HCT116 (cell line): ENCODE measurements at regions not wholly inside any gene's neighbourhood (a gene's known extent, or its start where the extent isn't known, plus 50 kb on each side); places are given as distances from the start of the nearest gene placed in this dataset.

Experiments
- ATAC-seq: fragments of 200-7000 bp; cut with Tn5 transposase; 2 replicates; pipeline ENCODE4 v1.9.1; 2020; ENCODE audit warnings: mild to moderate bottlenecking, moderate library complexity
- BruUV-seq: library from RNA; stranded (reverse); fragments of 400-500 nt; replicated peaks from 2 replicates; lab custom pipeline; 2021; lab: Mats Ljungman, UMichigan
- CTCF ChIA-PET: fragments of 300-600 bp; sonication (Branson Sonifier 250); formaldehyde crosslinking; loops from one replicate; lab custom pipeline; 2021; ENCODE audit warnings: antibody characterized with exemption; lab: Charles Lee
- POLR2A ChIA-PET: fragments of 300-600, 350-600 bp; sonication (Branson Sonifier 250); formaldehyde crosslinking; loops from one replicate; lab custom pipeline; 2021; ENCODE audit warnings: antibody characterized with exemption; lab: Charles Lee
- RAD21 ChIA-PET, 2 experiments: fragments of 300-600 bp; sonication (Branson Sonifier 250); formaldehyde crosslinking; loops; one replicate each; lab custom pipeline; 2023; ENCODE audit warnings: low total read pairs in 2 of 2; ENCODE audit not compliant: uncharacterized antibody in 2 of 2, unreplicated experiment in 2 of 2, low non-redundant PET in 1 of 2; lab: Charles Lee
- DNase-seq: peaks from one replicate; pipeline ENCODE4 v3.0.0-alpha.2; 2010; ENCODE audit warnings: low read depth, low spot score
- H2AFZ ChIP-seq: fragments of 200-600 bp; shearing (Covaris generic), sonication (generic); 2 replicates; pipeline ENCODE4 v1.6.1; 2017; ENCODE audit warnings: low read depth, mixed run types, mixed read lengths, antibody characterized with exemption, low read length; ENCODE audit not compliant: poor library complexity, severe bottlenecking
- H3K27ac ChIP-seq: 2 replicates; pipeline ENCODE4 v1.5.1; 2012; ENCODE audit warnings: low read depth, low read length
- H3K27me3 ChIP-seq: fragments of 200-600 bp; sonication (generic); 2 replicates; pipeline ENCODE4 v1.6.1; 2016; ENCODE audit warnings: mixed run types, low read length, mixed read lengths; ENCODE audit not compliant: insufficient read depth
- H3K36me3 ChIP-seq, 2 experiments: fragments of 200-500 bp in 1 of 2; fragments of 200-600 bp in 1 of 2; sonication (Bioruptor generic) in 1 of 2; sonication (generic) in 1 of 2; 2 replicates each; pipeline versions ENCODE4 v1.5.1 to v1.6.1; 2014 to 2016; ENCODE audit warnings: low read length in 2 of 2, inconsistent platforms in 1 of 2, mixed read lengths in 1 of 2, mixed run types in 1 of 2; ENCODE audit not compliant: insufficient read depth in 2 of 2, control insufficient read depth in 1 of 2
- H3K4me1 ChIP-seq, 2 experiments: fragments of 200-600 bp in 1 of 2; sonication (generic) in 1 of 2; 2 replicates each; pipeline versions ENCODE4 v1.5.1 to v1.6.1; 2012 to 2017; ENCODE audit warnings: low read length in 2 of 2, inconsistent platforms in 1 of 2, mild to moderate bottlenecking in 1 of 2, mixed read lengths in 1 of 2, mixed run types in 1 of 2, moderate library complexity in 1 of 2; ENCODE audit not compliant: insufficient read depth in 2 of 2, control insufficient read depth in 1 of 2
- H3K4me2 ChIP-seq: fragments of 200-600 bp; sonication (generic); 2 replicates; pipeline ENCODE4 v1.6.1; 2017; ENCODE audit warnings: mixed run types, low read length, mixed read lengths
- H3K4me3 ChIP-seq, 2 experiments: fragments of 200-600 bp in 1 of 2; sonication (generic) in 1 of 2; replicated peaks in 1 of 2; 2 replicates each; pipeline ENCODE4 v1.5.1; 2011 to 2016; ENCODE audit warnings: low read length in 2 of 2, control low read depth in 1 of 2, low read depth in 1 of 2, mild to moderate bottlenecking in 1 of 2, mixed read lengths in 1 of 2, mixed run types in 1 of 2
- H3K79me2 ChIP-seq: fragments of 200-600 bp; sonication (generic); 2 replicates; pipeline ENCODE4 v1.6.1; 2017; ENCODE audit warnings: mild to moderate bottlenecking, mixed run types, low read length, moderate library complexity, mixed read lengths; ENCODE audit not compliant: insufficient read depth
- H3K9ac ChIP-seq: fragments of 200-600 bp; sonication (generic); 2 replicates; pipeline ENCODE4 v1.6.1; 2016; ENCODE audit warnings: low read length, mixed read lengths
- H3K9me2 ChIP-seq: fragments of 200-600 bp; sonication (generic), shearing (Covaris generic); 2 replicates; pipeline ENCODE4 v1.6.1; 2017; ENCODE audit warnings: mixed run types, mild to moderate bottlenecking, moderate library complexity; ENCODE audit not compliant: insufficient read depth
- H3K9me3 ChIP-seq, 2 experiments: fragments of 200-500 bp in 1 of 2; fragments of 200-600 bp in 1 of 2; sonication (Bioruptor generic) in 1 of 2; sonication (generic) in 1 of 2; 2 replicates each; pipeline ENCODE4 v1.6.1; 2014 to 2017; ENCODE audit warnings: low read length in 2 of 2, mixed read lengths in 2 of 2, inconsistent platforms in 1 of 2, low read depth in 1 of 2, mild to moderate bottlenecking in 1 of 2, mixed run types in 1 of 2, moderate library complexity in 1 of 2; ENCODE audit not compliant: control insufficient read depth in 1 of 2, insufficient read depth in 1 of 2
- H4K20me1 ChIP-seq: fragments of 200-600 bp; sonication (generic), shearing (Covaris generic); 2 replicates; pipeline ENCODE4 v1.6.1; 2017; ENCODE audit warnings: mixed run types, mild to moderate bottlenecking, moderate library complexity; ENCODE audit not compliant: insufficient read depth
- CBX3 ChIP-seq: IDR thresholded peaks from 2 replicates; pipeline ENCODE4 v1.6.1; 2012; ENCODE audit warnings: low read depth
- EGR1 ChIP-seq: IDR thresholded peaks from 2 replicates; pipeline ENCODE4 v1.6.1; 2012; ENCODE audit warnings: low read depth
- ELF1 ChIP-seq: IDR thresholded peaks from 2 replicates; pipeline ENCODE4 v1.6.1; 2012; ENCODE audit warnings: low read depth, borderline replicate concordance
- EZH2 ChIP-seq: fragments of 200-600 bp; sonication (generic); IDR thresholded peaks from 2 replicates; pipeline ENCODE4 v1.6.1; 2017; ENCODE audit warnings: antibody characterized with exemption, mixed run types
- EZH2phosphoT487 ChIP-seq: fragments of 200-600 bp; IDR thresholded peaks from 2 replicates; pipeline ENCODE4 v1.6.1; 2018; ENCODE audit warnings: antibody characterized with exemption, borderline replicate concordance
- FOSL1 ChIP-seq: IDR thresholded peaks from 2 replicates; pipeline ENCODE4 v1.6.1; 2012; ENCODE audit warnings: low read depth
- JUND ChIP-seq: IDR thresholded peaks from 2 replicates; pipeline ENCODE4 v1.6.1; 2012
- SP1 ChIP-seq: IDR thresholded peaks from 2 replicates; pipeline ENCODE4 v1.6.1; 2012; ENCODE audit warnings: low read depth
- SRF ChIP-seq: IDR thresholded peaks from 2 replicates; pipeline ENCODE4 v1.6.1; 2012; ENCODE audit warnings: low read depth
- YY1 ChIP-seq: IDR thresholded peaks from 2 replicates; pipeline ENCODE4 v1.6.1; 2011; ENCODE audit warnings: low read length, low read depth, moderate library complexity, mild to moderate bottlenecking; ENCODE audit not compliant: insufficient replicate concordance; ENCODE audit errors: extremely low read depth
- ZFX ChIP-seq: fragments of 450-650 bp; IDR thresholded peaks from 2 replicates; pipeline ENCODE4 v1.6.1; 2017
- ZNF274 ChIP-seq: fragments of 200-500 bp; sonication (Bioruptor generic); IDR thresholded peaks from 2 replicates; pipeline ENCODE4 v1.6.1; 2014; ENCODE audit warnings: mild to moderate bottlenecking, low read depth, low read length, inconsistent platforms
- intact Hi-C: fragments of 100-400 bp; cut with micrococcal nuclease; formaldehyde crosslinking; loops from 2 replicates; pipeline ENCODE4 v1.10.0; 2022
- TF ChIP-seq, protein P1 (sequence below): IDR thresholded peaks from 2 replicates; pipeline ENCODE4 v1.6.1; 2012; ENCODE audit warnings: low read depth
- TF ChIP-seq, protein P2 (sequence below): IDR thresholded peaks from 2 replicates; pipeline ENCODE4 v1.6.1; 2012
- TF ChIP-seq, protein P3 (sequence below): IDR thresholded peaks from 2 replicates; pipeline ENCODE4 v1.6.1; 2012
- TF ChIP-seq, protein P4 (sequence below), 3 experiments: fragments of 200-600 bp in 1 of 3; sonication (generic) in 1 of 3; IDR thresholded peaks in 2 of 3; conservative IDR thresholded peaks in 1 of 3; 2 replicates each; pipeline ENCODE4 v1.5.1; 2012 to 2017; ENCODE audit warnings: low read depth in 2 of 3, low read length in 2 of 3, antibody characterized with exemption in 1 of 3, borderline replicate concordance in 1 of 3, control low read depth in 1 of 3, mild to moderate bottlenecking in 1 of 3, mixed read lengths in 1 of 3, mixed run types in 1 of 3, moderate library complexity in 1 of 3; ENCODE audit not compliant: insufficient read depth in 1 of 3
- TF ChIP-seq, protein P5 (sequence below): IDR thresholded peaks from 2 replicates; pipeline ENCODE4 v1.6.1; 2011; ENCODE audit warnings: mild to moderate bottlenecking, low read length, moderate library complexity; ENCODE audit not compliant: insufficient replicate concordance; ENCODE audit errors: extremely low read depth

DNA sequence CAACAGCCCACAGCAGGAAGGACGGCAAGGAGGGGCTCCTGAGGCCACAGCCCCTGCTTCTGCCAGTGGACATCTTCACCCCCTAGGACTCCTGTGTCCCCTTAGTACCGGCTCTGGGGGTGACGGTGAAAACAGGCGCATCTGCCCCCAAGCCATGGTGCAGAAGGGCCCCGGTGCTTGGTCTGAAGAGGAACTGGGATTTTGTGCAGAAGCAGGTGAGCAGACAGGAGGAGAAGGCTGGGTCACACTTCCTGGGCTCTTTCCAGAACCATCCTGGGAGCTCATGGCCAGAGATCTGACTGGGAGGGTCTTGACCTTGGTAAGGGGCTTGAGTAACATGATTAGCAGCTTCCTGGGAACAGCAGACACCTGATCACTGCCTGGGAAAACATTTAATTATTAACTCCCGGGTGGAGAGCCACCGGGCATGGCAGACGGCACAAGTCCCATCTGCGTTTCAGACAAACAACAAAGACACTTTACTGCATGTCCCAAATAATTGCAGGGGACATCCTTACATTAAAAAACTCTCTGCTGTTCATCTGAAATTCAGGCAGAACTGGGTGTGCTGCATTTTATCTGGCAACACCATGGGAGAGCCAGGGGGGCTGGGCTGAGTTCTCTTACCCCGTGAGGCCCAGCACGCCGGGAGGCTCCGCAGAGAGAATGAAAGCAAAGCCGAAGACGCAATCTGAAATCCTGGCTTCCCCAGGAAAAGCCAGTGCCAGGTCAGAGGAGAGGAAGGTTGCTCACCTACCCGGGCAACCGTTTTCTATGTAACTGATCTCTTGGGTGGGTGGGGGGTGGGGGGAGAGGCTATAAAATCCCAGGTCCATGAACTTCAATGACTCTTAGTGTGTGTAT, 1542.8 kb downstream of the TSPY10 start:
- no peak overlapping the region for H3K4me2 ChIP-seq
- H3K4me3 ChIP-seq = no peak overlapping the region
- H3K36me3 ChIP-seq = no peaks in the 10 kb centered on the region
- H2AFZ ChIP-seq = no peak overlapping the region
- no peak for TF ChIP-seq CBX3
- no peak for TF ChIP-seq EGR1
- no peak for TF ChIP-seq ZNF274
- TF ChIP-seq, protein P1, sequence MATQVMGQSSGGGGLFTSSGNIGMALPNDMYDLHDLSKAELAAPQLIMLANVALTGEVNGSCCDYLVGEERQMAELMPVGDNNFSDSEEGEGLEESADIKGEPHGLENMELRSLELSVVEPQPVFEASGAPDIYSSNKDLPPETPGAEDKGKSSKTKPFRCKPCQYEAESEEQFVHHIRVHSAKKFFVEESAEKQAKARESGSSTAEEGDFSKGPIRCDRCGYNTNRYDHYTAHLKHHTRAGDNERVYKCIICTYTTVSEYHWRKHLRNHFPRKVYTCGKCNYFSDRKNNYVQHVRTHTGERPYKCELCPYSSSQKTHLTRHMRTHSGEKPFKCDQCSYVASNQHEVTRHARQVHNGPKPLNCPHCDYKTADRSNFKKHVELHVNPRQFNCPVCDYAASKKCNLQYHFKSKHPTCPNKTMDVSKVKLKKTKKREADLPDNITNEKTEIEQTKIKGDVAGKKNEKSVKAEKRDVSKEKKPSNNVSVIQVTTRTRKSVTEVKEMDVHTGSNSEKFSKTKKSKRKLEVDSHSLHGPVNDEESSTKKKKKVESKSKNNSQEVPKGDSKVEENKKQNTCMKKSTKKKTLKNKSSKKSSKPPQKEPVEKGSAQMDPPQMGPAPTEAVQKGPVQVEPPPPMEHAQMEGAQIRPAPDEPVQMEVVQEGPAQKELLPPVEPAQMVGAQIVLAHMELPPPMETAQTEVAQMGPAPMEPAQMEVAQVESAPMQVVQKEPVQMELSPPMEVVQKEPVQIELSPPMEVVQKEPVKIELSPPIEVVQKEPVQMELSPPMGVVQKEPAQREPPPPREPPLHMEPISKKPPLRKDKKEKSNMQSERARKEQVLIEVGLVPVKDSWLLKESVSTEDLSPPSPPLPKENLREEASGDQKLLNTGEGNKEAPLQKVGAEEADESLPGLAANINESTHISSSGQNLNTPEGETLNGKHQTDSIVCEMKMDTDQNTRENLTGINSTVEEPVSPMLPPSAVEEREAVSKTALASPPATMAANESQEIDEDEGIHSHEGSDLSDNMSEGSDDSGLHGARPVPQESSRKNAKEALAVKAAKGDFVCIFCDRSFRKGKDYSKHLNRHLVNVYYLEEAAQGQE = no peak
- TF ChIP-seq EZH2phosphoT487 = no peak
- TF ChIP-seq ELF1 = no peak
- TF ChIP-seq ZFX = no peak
- TF ChIP-seq, protein P2, sequence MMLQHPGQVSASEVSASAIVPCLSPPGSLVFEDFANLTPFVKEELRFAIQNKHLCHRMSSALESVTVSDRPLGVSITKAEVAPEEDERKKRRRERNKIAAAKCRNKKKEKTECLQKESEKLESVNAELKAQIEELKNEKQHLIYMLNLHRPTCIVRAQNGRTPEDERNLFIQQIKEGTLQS = no peak
- TF ChIP-seq, protein P3, sequence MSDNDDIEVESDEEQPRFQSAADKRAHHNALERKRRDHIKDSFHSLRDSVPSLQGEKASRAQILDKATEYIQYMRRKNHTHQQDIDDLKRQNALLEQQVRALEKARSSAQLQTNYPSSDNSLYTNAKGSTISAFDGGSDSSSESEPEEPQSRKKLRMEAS = no peak
- no peak for TF ChIP-seq YY1
- no peak for TF ChIP-seq SP1
- TF ChIP-seq SRF = no peak
- TF ChIP-seq, protein P4, sequence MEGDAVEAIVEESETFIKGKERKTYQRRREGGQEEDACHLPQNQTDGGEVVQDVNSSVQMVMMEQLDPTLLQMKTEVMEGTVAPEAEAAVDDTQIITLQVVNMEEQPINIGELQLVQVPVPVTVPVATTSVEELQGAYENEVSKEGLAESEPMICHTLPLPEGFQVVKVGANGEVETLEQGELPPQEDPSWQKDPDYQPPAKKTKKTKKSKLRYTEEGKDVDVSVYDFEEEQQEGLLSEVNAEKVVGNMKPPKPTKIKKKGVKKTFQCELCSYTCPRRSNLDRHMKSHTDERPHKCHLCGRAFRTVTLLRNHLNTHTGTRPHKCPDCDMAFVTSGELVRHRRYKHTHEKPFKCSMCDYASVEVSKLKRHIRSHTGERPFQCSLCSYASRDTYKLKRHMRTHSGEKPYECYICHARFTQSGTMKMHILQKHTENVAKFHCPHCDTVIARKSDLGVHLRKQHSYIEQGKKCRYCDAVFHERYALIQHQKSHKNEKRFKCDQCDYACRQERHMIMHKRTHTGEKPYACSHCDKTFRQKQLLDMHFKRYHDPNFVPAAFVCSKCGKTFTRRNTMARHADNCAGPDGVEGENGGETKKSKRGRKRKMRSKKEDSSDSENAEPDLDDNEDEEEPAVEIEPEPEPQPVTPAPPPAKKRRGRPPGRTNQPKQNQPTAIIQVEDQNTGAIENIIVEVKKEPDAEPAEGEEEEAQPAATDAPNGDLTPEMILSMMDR (IDR thresholded peaks at IDR 0.05 in 2 of 3, conservative IDR thresholded peaks at IDR 0.05 in 1 of 3; ENCODE audit: borderline replicate concordance in 1 of 3, insufficient read depth in 1 of 3, low read depth in 2 of 3, low read length in 2 of 3) = no peak
- TF ChIP-seq, protein P5, sequence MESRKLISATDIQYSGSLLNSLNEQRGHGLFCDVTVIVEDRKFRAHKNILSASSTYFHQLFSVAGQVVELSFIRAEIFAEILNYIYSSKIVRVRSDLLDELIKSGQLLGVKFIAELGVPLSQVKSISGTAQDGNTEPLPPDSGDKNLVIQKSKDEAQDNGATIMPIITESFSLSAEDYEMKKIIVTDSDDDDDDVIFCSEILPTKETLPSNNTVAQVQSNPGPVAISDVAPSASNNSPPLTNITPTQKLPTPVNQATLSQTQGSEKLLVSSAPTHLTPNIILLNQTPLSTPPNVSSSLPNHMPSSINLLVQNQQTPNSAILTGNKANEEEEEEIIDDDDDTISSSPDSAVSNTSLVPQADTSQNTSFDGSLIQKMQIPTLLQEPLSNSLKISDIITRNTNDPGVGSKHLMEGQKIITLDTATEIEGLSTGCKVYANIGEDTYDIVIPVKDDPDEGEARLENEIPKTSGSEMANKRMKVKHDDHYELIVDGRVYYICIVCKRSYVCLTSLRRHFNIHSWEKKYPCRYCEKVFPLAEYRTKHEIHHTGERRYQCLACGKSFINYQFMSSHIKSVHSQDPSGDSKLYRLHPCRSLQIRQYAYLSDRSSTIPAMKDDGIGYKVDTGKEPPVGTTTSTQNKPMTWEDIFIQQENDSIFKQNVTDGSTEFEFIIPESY = no peak
- TF ChIP-seq EZH2 = no peak
- no peak for TF ChIP-seq JUND
- TF ChIP-seq FOSL1 = no peak
- intact Hi-C loops = no loop called here
- no peaks in the 10 kb centered on the region for H4K20me1 ChIP-seq
- ChIA-PET POLR2A (no interaction called here), CTCF (no interaction called here), RAD21 (no interaction called here)
- H3K4me1 ChIP-seq = no peaks in the 10 kb centered on the region
- no peaks in the 10 kb centered on the region for H3K9me2 ChIP-seq
- no peaks in the 10 kb centered on the region for H3K27me3 ChIP-seq
- BruUV-seq = no TSS peak
- no peaks in the 10 kb centered on the region for H3K79me2 ChIP-seq
- H3K9ac ChIP-seq = no peak overlapping the region
- H3K27ac ChIP-seq = no peak overlapping the region
- no peaks in the 10 kb centered on the region for H3K9me3 ChIP-seq
- DNase-seq = no peak
- ATAC-seq = no peak
